Coronary artery (tissue), 2 donors: ENCODE measurements at regions not wholly inside any gene's neighbourhood (a gene's known extent, or its start where the extent isn't known, plus 50 kb on each side); places are given as distances from the start of the nearest gene placed in this dataset.

Source experiments
- DNase-seq: peaks from one replicate; pipeline ENCODE4 v3.0.0-alpha.2; 2017; ENCODE audit warnings: low spot score
- H3K27ac ChIP-seq, 2 donors: fragments of 200-600 bp; sonication (generic); one replicate each; pipeline ENCODE4 v1.5.1; 2016 to 2019
- H3K4me3 ChIP-seq: fragments of 200-600 bp; sonication (generic); 2 replicates; pipeline ENCODE4 v1.5.1; 2016; ENCODE audit warnings: mild to moderate bottlenecking, moderate library complexity
- TF ChIP-seq, protein P1 (sequence below): fragments of 200-600 bp; sonication (generic); IDR thresholded peaks from one replicate; pipeline ENCODE4 v1.5.1; 2019; ENCODE audit warnings: antibody characterized with exemption

GRCh38 chr10:117425974-117426566, 50.8 kb upstream of the PDZD8 start:
- no peak for DNase-seq
- Histone ChIP-seq H3K4me3 (no peak overlapping the region), H3K27ac (no peak overlapping the region)
- TF ChIP-seq, protein P1, sequence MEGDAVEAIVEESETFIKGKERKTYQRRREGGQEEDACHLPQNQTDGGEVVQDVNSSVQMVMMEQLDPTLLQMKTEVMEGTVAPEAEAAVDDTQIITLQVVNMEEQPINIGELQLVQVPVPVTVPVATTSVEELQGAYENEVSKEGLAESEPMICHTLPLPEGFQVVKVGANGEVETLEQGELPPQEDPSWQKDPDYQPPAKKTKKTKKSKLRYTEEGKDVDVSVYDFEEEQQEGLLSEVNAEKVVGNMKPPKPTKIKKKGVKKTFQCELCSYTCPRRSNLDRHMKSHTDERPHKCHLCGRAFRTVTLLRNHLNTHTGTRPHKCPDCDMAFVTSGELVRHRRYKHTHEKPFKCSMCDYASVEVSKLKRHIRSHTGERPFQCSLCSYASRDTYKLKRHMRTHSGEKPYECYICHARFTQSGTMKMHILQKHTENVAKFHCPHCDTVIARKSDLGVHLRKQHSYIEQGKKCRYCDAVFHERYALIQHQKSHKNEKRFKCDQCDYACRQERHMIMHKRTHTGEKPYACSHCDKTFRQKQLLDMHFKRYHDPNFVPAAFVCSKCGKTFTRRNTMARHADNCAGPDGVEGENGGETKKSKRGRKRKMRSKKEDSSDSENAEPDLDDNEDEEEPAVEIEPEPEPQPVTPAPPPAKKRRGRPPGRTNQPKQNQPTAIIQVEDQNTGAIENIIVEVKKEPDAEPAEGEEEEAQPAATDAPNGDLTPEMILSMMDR, result no peak

DNA sequence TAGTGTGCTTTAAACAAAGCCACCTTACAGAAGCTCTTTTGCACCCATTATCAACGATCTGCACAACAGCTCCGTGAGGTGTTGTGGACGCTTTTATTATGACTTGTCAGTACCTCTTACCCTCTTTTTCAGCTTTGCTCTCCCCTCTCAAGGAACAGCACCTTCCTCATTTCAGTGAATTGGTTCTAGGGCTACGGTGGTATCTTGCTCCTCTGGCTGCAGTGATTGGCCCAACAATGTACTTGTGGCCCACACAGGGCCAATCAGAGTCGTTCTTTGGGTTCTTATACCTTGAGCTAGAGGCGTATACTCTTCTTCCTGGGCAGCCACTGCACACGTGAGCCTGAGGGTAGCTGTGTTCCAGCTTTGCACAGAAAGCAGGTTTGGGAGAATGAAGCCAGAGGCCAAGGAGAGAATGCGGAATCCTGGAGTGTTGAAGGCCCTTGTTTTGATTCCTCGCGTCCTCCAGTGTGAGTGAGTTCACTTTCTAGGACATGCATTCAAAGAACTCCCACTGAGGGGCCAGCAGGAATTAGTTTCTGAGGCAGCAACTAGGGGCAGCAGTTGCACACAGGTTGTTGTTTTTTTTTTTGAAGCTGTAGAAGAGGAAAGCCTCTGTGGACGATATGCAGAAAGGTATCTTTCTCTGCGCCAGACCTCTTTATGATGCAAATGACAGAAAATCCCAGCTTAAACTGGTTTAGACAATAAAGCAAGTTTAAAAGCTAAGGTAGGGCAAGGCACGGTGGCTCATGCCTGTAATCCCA, 49.8 kb upstream of the PDZD8 start:
- DNase-seq, result no peak
- no peak overlapping the region for H3K4me3 ChIP-seq
- no peak overlapping the region for H3K27ac ChIP-seq
- TF ChIP-seq, protein P1, result no peak
